A673 (cell line): ENCODE measurements at regions not wholly inside any gene's neighbourhood (a gene's known extent, or its start where the extent isn't known, plus 50 kb on each side); places are given as distances from the start of the nearest gene placed in this dataset.

ENCODE experiments used
- BruUV-seq: library from RNA; stranded (reverse); fragments of 400-500 nt; replicated peaks from 2 replicates; lab custom pipeline; 2021; lab: Mats Ljungman, UMichigan
- CTCF ChIA-PET: fragments of 300-600 bp; sonication (Branson Sonifier 250); formaldehyde crosslinking; loops from one replicate; lab custom pipeline; 2022; ENCODE audit warnings: antibody characterized with exemption; lab: Charles Lee
- POLR2A ChIA-PET: fragments of 300-600 bp; sonication (Branson Sonifier 250); formaldehyde crosslinking; loops from one replicate; lab custom pipeline; 2022; ENCODE audit warnings: antibody characterized with exemption; ENCODE audit not compliant: low non-redundant PET; lab: Charles Lee
- DNase-seq: peaks from one replicate; pipeline ENCODE4 v3.0.0-alpha.2; 2015; ENCODE audit warnings: low spot score
- H3K27ac ChIP-seq: fragments of 200-600 bp; sonication (generic); 2 replicates; pipeline ENCODE4 v1.5.1; 2016; ENCODE audit warnings: mixed run types, low read depth, mild to moderate bottlenecking, mixed read lengths, antibody characterized with exemption, low read length; ENCODE audit not compliant: poor library complexity, severe bottlenecking
- H3K27me3 ChIP-seq: fragments of 200-600 bp; sonication (generic); replicated peaks from 2 replicates; pipeline ENCODE4 v1.6.1; 2017; ENCODE audit warnings: mixed run types, low read depth, mild to moderate bottlenecking, mixed read lengths, antibody characterized with exemption, low read length; ENCODE audit not compliant: insufficient read depth, poor library complexity
- H3K36me3 ChIP-seq: fragments of 200-600 bp; sonication (generic); 2 replicates; pipeline ENCODE4 v1.6.1; 2016; ENCODE audit warnings: mixed run types, mild to moderate bottlenecking, mixed read lengths, antibody characterized with exemption, low read length; ENCODE audit not compliant: insufficient read depth, poor library complexity, severe bottlenecking
- H3K4me1 ChIP-seq: fragments of 200-600 bp; sonication (generic); 2 replicates; pipeline ENCODE4 v1.6.1; 2017; ENCODE audit warnings: mixed run types, mild to moderate bottlenecking, mixed read lengths, antibody characterized with exemption, low read length; ENCODE audit not compliant: insufficient read depth, poor library complexity, severe bottlenecking
- H3K4me3 ChIP-seq: fragments of 200-600 bp; sonication (generic); 2 replicates; pipeline ENCODE4 v1.5.1; 2016; ENCODE audit warnings: low read depth, mixed run types, mild to moderate bottlenecking, mixed read lengths, low read length; ENCODE audit not compliant: poor library complexity, severe bottlenecking
- H3K9me3 ChIP-seq: fragments of 200-600 bp; sonication (generic); 2 replicates; pipeline ENCODE4 v1.6.1; 2016; ENCODE audit warnings: mixed run types, low read depth, mild to moderate bottlenecking, mixed read lengths, antibody characterized with exemption, low read length; ENCODE audit not compliant: poor library complexity, severe bottlenecking
- CTCF ChIP-seq: fragments of 300-800, 200-600 bp; sonication (generic); conservative IDR thresholded peaks from 2 replicates; pipeline ENCODE4 v1.5.1; 2017; ENCODE audit warnings: low read depth, mild to moderate bottlenecking, antibody characterized with exemption, low read length, moderate library complexity, mixed read lengths
- EZH2 ChIP-seq: fragments of 200-600 bp; sonication (generic); IDR thresholded peaks from 2 replicates; pipeline ENCODE4 v1.6.1; 2017; ENCODE audit warnings: borderline replicate concordance, low read depth, mild to moderate bottlenecking, mixed read lengths, antibody characterized with exemption, low read length; ENCODE audit not compliant: poor library complexity, severe bottlenecking
- intact Hi-C: fragments of 100-400 bp; cut with micrococcal nuclease; formaldehyde crosslinking; loops from one replicate; pipeline ENCODE4 v1.10.0; 2022; ENCODE audit not compliant: unreplicated experiment

GRCh38 chr3:139835830-139836683, 98.9 kb upstream of the CLSTN2 start:
- H3K36me3 ChIP-seq = no peaks in the 10 kb centered on the region
- ChIA-PET CTCF (no interaction called here), POLR2A (no interaction called here)
- DNase-seq = no peak
- H3K9me3 ChIP-seq = no peaks in the 10 kb centered on the region
- TF ChIP-seq EZH2 (no peak), CTCF (no peak)
- intact Hi-C loops = no loop called here
- H3K27ac ChIP-seq = no peak overlapping the region
- no peak overlapping the region for H3K4me3 ChIP-seq
- no peaks in the 10 kb centered on the region for H3K4me1 ChIP-seq
- H3K27me3 ChIP-seq = peaks cover 8% of the 10 kb centered on the region
- no TSS peak for BruUV-seq

GRCh38 chr3:139832998-139833397, 102.0 kb upstream of the CLSTN2 start:
- DNase-seq = no peak
- POLR2A ChIA-PET = no interaction called here
- CTCF ChIA-PET = no interaction called here
- Histone ChIP-seq H3K9me3 (no peaks in the 10 kb centered on the region), H3K27ac (no peak overlapping the region), H3K36me3 (no peaks in the 10 kb centered on the region), H3K27me3 (peaks cover 8% of the 10 kb centered on the region), H3K4me3 (no peak overlapping the region), H3K4me1 (no peaks in the 10 kb centered on the region)
- no TSS peak for BruUV-seq
- TF ChIP-seq EZH2 = no peak
- no peak for TF ChIP-seq CTCF
- intact Hi-C loops = no loop called here

- ChIA-PET POLR2A (no interaction called here), CTCF (no interaction called here)
- H3K27ac ChIP-seq = no peak overlapping the region
- no peaks in the 10 kb centered on the region for H3K36me3 ChIP-seq
- TF ChIP-seq EZH2 = no peak
- TF ChIP-seq CTCF = no peak
- no peaks in the 10 kb centered on the region for H3K4me1 ChIP-seq
- no TSS peak for BruUV-seq
- peaks cover 8% of the 10 kb centered on the region for H3K27me3 ChIP-seq
- intact Hi-C loops = no loop called here
- H3K4me3 ChIP-seq = no peak overlapping the region
- no peak for DNase-seq
- no peaks in the 10 kb centered on the region for H3K9me3 ChIP-seq
Observed at GRCh38 chr3:139830817-139831216, 104.2 kb upstream of the CLSTN2 start.
